HG03066 (cell line): ENCODE measurements at regions not wholly inside any gene's neighbourhood (a gene's known extent, or its start where the extent isn't known, plus 50 kb on each side); places are given as distances from the start of the nearest gene placed in this dataset.
"Not testable (repeated sequence)": the region's sequence is repeated elsewhere in the genome, so short reads cannot be mapped to it uniquely, and the experiment has no call there.

Source experiments
- ATAC-seq: cut with Tn5 transposase; IDR thresholded peaks from one replicate; pipeline ENCODE4 v1.9.1; 2021; ENCODE audit warnings: low read depth; ENCODE audit not compliant: unreplicated experiment

- ATAC-seq, result no peak
Observed at GRCh38 chr21:14688936-14689335, 142.8 kb upstream of the SAMSN1 start.

- ATAC-seq, result no peak
Observed at GRCh38 chr21:14688412-14688811, 142.3 kb upstream of the SAMSN1 start.

- peak; percentile 63 for ATAC-seq
Observed at GRCh38 chr21:14687268-14687625, 141.1 kb upstream of the SAMSN1 start.

- ATAC-seq, result peak; percentile 55
Observed at GRCh38 chr21:14686466-14687267, 140.6 kb upstream of the SAMSN1 start.

GRCh38 chr21:14685568-14685967, 139.5 kb upstream of the SAMSN1 start:
- ATAC-seq, result no peak

- ATAC-seq, result no peak
Observed at GRCh38 chr21:14684071-14684470, 138.0 kb upstream of the SAMSN1 start.

- ATAC-seq, result no peak
Observed at GRCh38 chr21:14683063-14683462, 136.9 kb upstream of the SAMSN1 start.

GRCh38 chr21:14678973-14679574, 133.0 kb upstream of the SAMSN1 start:
- ATAC-seq, result no peak

GRCh38 chr21:14677639-14678179, 131.6 kb upstream of the SAMSN1 start:
- ATAC-seq, result no peak

- ATAC-seq, result no peak
Observed at GRCh38 chr21:14677013-14677412, 130.9 kb upstream of the SAMSN1 start.

- peak; percentile 53 for ATAC-seq
Observed at GRCh38 chr21:14675774-14676530, 129.8 kb upstream of the SAMSN1 start.

- ATAC-seq, result no peak
Observed at GRCh38 chr21:14673649-14674048, 127.5 kb upstream of the SAMSN1 start.

- ATAC-seq, result no peak
Observed at GRCh38 chr21:14672466-14672865, 126.4 kb upstream of the SAMSN1 start.

GRCh38 chr21:14670409-14670808, 124.3 kb upstream of the SAMSN1 start:
- ATAC-seq, result no peak

GRCh38 chr21:14669092-14669491, 123.0 kb upstream of the SAMSN1 start:
- not testable (repeated sequence) for ATAC-seq

GRCh38 chr21:14657241-14658008, 111.3 kb upstream of the SAMSN1 start:
- ATAC-seq, result no peak

GRCh38 chr21:14646893-14647292, 100.8 kb upstream of the SAMSN1 start:
- no peak for ATAC-seq

GRCh38 chr21:14645702-14646101, 99.6 kb upstream of the SAMSN1 start:
- ATAC-seq, result no peak

GRCh38 chr21:14632359-14632758, 86.2 kb upstream of the SAMSN1 start:
- no peak for ATAC-seq

GRCh38 chr21:14630556-14631069, 84.5 kb upstream of the SAMSN1 start:
- ATAC-seq, result no peak
